Progenitor cell of endocrine pancreas (in vitro differentiated cells): ENCODE measurements at regions not wholly inside any gene's neighbourhood (a gene's known extent, or its start where the extent isn't known, plus 50 kb on each side); places are given as distances from the start of the nearest gene placed in this dataset.
"Not testable (repeated sequence)": the region's sequence is repeated elsewhere in the genome, so short reads cannot be mapped to it uniquely, and the experiment has no call there.

ENCODE experiments used
- DNase-seq: peaks from one replicate; pipeline ENCODE4 v3.0.0; 2021; ENCODE audit warnings: low spot score; ENCODE audit not compliant: unreplicated experiment
- H3K27ac Mint-ChIP-seq: 2 replicates; pipeline ENCODE4 v1.8.0; 2021; ENCODE audit warnings: mild to moderate bottlenecking, moderate library complexity, mixed read lengths
- H3K27me3 Mint-ChIP-seq: 2 replicates; pipeline ENCODE4 v1.8.0; 2021; ENCODE audit warnings: mixed read lengths
- H3K36me3 Mint-ChIP-seq: 2 replicates; pipeline ENCODE4 v1.8.0; 2022; ENCODE audit warnings: mixed read lengths; ENCODE audit not compliant: insufficient read depth
- H3K4me1 Mint-ChIP-seq: 2 replicates; pipeline ENCODE4 v1.8.0; 2021; ENCODE audit warnings: low read depth, mixed read lengths
- H3K4me3 Mint-ChIP-seq: 2 replicates; pipeline ENCODE4 v1.8.0; 2021; ENCODE audit warnings: low read depth, mild to moderate bottlenecking, moderate library complexity, mixed read lengths
- H3K9me3 Mint-ChIP-seq: 2 replicates; pipeline ENCODE4 v1.8.0; 2021; ENCODE audit warnings: low read depth, mixed read lengths
- TF ChIP-seq, protein P1 (sequence below): fragments of 200-600 bp; sonication (generic); IDR thresholded peaks from one replicate; pipeline ENCODE4 v1.5.0; 2021; ENCODE audit warnings: antibody characterized with exemption, mild to moderate bottlenecking; ENCODE audit not compliant: unreplicated experiment

DNA sequence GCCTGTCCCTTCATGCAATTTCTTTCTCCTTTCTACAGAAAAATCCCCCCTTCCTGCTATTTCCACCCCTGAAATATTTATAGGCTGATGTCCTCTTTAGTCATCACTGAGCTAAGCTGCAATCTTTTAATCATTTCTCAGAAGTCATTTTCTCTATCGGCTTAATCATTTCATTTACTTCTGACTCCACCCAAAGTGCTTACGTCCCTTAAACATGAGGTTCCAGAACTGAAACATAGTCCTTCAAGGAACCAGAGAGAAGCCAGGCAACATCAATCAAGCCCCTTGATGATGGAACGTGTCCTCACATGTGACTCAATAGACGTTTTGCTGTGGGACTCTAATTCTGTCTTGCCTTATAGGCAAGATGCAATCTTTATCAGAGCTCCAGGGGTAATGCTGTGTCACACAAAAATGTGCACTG lies 148.7 kb upstream of the KRR1 start:
- Mint-ChIP-seq H3K36me3 (no peaks in the 10 kb centered on the region), H3K27ac (no peak overlapping the region), H3K4me1 (peaks cover 11% of the 10 kb centered on the region), H3K27me3 (no peaks in the 10 kb centered on the region), H3K9me3 (no peaks in the 10 kb centered on the region), H3K4me3 (no peak overlapping the region)
- TF ChIP-seq, protein P1, sequence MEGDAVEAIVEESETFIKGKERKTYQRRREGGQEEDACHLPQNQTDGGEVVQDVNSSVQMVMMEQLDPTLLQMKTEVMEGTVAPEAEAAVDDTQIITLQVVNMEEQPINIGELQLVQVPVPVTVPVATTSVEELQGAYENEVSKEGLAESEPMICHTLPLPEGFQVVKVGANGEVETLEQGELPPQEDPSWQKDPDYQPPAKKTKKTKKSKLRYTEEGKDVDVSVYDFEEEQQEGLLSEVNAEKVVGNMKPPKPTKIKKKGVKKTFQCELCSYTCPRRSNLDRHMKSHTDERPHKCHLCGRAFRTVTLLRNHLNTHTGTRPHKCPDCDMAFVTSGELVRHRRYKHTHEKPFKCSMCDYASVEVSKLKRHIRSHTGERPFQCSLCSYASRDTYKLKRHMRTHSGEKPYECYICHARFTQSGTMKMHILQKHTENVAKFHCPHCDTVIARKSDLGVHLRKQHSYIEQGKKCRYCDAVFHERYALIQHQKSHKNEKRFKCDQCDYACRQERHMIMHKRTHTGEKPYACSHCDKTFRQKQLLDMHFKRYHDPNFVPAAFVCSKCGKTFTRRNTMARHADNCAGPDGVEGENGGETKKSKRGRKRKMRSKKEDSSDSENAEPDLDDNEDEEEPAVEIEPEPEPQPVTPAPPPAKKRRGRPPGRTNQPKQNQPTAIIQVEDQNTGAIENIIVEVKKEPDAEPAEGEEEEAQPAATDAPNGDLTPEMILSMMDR: no peak
- no peak for DNase-seq

DNA sequence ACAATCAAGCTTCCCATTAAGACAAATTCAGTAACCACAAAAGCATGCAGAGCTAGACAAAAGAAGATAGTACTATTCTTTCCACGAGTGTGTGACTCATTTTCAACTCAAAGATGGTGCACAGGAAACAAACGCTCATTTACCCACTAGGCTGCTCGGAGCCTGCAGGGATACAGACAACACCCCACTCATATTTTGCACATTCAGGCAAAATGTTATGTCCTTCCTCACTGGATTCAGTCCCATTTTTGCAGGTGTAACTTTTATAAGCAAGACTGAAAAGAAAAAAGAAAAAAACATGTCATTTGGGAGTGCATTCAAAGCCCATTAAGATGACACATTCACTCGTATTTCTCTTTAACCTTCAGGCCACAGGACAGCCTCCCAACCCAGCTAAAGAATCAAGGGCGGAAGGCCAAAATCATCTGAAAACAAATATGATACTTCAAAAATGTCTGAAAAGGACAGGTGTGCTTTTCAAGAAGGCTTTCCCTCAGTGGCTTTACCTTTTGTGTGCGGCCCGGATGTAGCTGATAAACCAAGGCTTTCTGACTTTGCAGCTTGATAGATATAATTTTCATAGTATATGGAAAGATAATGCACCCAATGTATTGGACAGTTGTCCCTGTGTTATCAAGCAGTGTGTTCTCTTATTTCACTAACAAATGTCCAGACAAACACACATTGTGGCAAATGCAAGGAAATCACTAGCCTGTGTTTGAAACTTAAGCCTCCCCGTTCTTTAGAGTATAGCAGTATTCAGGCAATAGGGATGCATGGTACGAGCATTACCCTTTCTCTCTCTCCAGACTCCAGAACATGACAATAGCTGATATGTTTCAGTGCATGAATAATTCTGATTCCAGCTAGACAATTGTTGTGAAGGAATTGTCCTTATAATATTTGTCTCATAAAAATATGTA lies 147.8 kb upstream of the KRR1 start:
- Mint-ChIP-seq H3K36me3 (no peaks in the 10 kb centered on the region), H3K9me3 (no peaks in the 10 kb centered on the region), H3K4me3 (no peak overlapping the region), H3K4me1 (peaks cover 6% of the 10 kb centered on the region), H3K27me3 (no peaks in the 10 kb centered on the region), H3K27ac (no peak overlapping the region)
- TF ChIP-seq, protein P1: no peak
- DNase-seq: no peak

DNA sequence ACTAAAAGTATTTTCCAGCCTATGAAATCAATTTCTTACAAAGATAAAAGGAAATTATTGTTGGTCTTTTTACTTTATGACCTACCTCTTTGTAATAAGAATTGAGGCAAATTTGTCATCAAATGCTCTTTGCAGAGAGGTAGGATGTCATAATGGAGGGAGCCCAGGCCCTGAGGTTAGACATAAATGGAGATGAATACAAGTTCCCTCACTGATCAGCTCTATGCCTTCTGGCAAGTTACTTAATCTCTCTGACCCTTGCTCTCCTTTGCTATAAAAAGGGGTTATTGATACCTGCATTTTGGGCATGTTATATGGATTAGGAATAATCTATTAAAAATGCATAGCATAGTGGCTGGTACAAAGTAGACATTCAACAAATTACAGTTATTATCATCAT lies 146.9 kb upstream of the KRR1 start:
- Mint-ChIP-seq H3K27ac (no peak overlapping the region), H3K9me3 (peaks cover 4% of the 10 kb centered on the region), H3K36me3 (peaks cover 2% of the 10 kb centered on the region), H3K4me3 (no peak overlapping the region), H3K27me3 (no peaks in the 10 kb centered on the region), H3K4me1 (peaks cover 11% of the 10 kb centered on the region)
- DNase-seq: no peak
- TF ChIP-seq, protein P1: no peak

DNA sequence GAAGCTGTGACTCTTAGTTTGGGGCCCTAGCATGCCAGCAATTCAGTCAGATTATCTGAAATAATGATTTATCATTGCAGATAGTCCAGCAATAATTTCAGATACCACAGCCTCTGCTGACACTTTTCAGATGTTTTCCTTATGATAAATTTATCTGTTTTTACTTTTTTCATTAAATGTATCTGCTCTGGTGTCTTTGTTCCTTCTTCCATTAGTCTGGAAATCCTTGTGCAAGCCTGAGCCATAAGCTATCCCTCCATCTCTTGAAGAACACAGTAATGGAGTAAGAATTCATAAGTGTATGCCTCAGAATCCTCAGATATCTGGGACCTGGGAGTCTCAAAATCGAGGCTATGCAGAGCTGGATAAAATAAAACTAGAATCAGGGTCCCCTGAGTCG lies 146.4 kb upstream of the KRR1 start:
- H3K27ac Mint-ChIP-seq: no peak overlapping the region
- peaks cover 5% of the 10 kb centered on the region for H3K9me3 Mint-ChIP-seq
- DNase-seq: no peak
- H3K4me1 Mint-ChIP-seq: peaks cover 11% of the 10 kb centered on the region
- peaks cover 2% of the 10 kb centered on the region for H3K36me3 Mint-ChIP-seq
- TF ChIP-seq, protein P1: no peak
- no peaks in the 10 kb centered on the region for H3K27me3 Mint-ChIP-seq
- H3K4me3 Mint-ChIP-seq: no peak overlapping the region

DNA sequence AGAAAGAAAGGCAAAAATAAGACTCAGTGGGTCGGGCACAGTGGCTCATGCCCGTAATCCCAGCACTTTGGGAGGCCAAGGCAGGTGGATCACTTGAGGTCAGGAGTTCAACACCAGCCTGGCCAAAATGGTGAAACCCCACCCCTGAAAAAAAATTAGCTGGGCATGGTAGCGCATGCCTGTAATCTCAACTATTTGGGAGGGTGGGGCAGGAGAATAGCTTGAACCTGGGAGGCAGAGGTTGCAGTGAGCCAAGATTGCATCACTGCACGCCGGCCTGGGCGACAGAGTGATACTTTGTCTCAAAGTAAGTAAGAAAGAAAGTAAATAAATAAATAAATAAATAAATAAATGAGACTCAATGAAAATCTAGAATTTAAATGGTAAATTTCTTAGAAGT lies 145.9 kb upstream of the KRR1 start:
- not testable (repeated sequence) for H3K4me3 Mint-ChIP-seq, H3K27me3 Mint-ChIP-seq, H3K9me3 Mint-ChIP-seq, H3K27ac Mint-ChIP-seq, DNase-seq, H3K36me3 Mint-ChIP-seq
- peaks cover 13% of the 10 kb centered on the region for H3K4me1 Mint-ChIP-seq

DNA sequence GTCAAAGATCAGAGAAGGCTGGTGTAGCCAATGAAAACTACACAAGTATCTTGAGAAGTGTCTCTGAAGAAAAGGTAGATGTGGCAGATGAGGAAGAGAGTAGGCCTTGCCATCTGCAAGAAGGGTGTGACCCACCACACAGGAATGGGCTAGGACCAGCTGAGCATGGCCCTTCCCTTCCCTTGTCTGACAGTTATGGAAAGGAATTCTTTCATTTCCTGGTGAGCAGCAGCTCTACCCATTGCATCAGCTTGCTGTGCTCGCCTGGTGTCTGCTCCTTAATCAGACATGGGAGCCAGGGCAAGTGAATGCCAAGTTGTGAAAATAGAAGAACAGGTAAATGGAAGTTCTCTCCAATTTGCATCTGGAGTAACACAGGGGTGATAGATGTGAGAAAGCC lies 145.2 kb upstream of the KRR1 start:
- H3K36me3 Mint-ChIP-seq: peaks cover 3% of the 10 kb centered on the region
- TF ChIP-seq, protein P1: no peak
- H3K9me3 Mint-ChIP-seq: peaks cover 8% of the 10 kb centered on the region
- no peak for DNase-seq
- H3K4me3 Mint-ChIP-seq: no peak overlapping the region
- H3K27ac Mint-ChIP-seq: no peak overlapping the region
- peaks cover 2% of the 10 kb centered on the region for H3K27me3 Mint-ChIP-seq
- H3K4me1 Mint-ChIP-seq: peaks cover 16% of the 10 kb centered on the region
